IPS-20b (cell line): ENCODE measurements at regions not wholly inside any gene's neighbourhood (a gene's known extent, or its start where the extent isn't known, plus 50 kb on each side); places are given as distances from the start of the nearest gene placed in this dataset.
"Not testable (repeated sequence)": the region's sequence is repeated elsewhere in the genome, so short reads cannot be mapped to it uniquely, and the experiment has no call there.

ENCODE experiments used
- H3K27ac ChIP-seq: one replicate; pipeline ENCODE4 v1.5.1; 2013; ENCODE audit warnings: low read length
- H3K27me3 ChIP-seq: 2 replicates; pipeline ENCODE4 v1.6.1; 2013; ENCODE audit warnings: mild to moderate bottlenecking, low read length, inconsistent platforms; ENCODE audit not compliant: insufficient read depth
- H3K36me3 ChIP-seq: 2 replicates; pipeline ENCODE4 v1.6.1; 2013; ENCODE audit warnings: low read depth, mild to moderate bottlenecking, inconsistent platforms, low read length, moderate library complexity; ENCODE audit not compliant: insufficient read depth
- H3K4me1 ChIP-seq: 2 replicates; pipeline ENCODE4 v1.6.1; 2013; ENCODE audit warnings: mild to moderate bottlenecking, control low read depth, inconsistent platforms, low read length, moderate library complexity; ENCODE audit not compliant: insufficient read depth
- H3K4me3 ChIP-seq: 2 replicates; pipeline ENCODE4 v1.5.1; 2013; ENCODE audit warnings: mild to moderate bottlenecking, low read length, inconsistent platforms
- H3K9ac ChIP-seq: 2 replicates; pipeline ENCODE4 v1.6.1; 2013; ENCODE audit warnings: low read depth, mild to moderate bottlenecking, inconsistent platforms, low read length, moderate library complexity
- H3K9me3 ChIP-seq: 2 replicates; pipeline ENCODE4 v1.6.1; 2013; ENCODE audit warnings: mild to moderate bottlenecking, low read depth, low read length, inconsistent platforms; ENCODE audit not compliant: insufficient read depth

GRCh38 chr21:28690196-28690595 is 302.5 kb downstream of the LTN1 start:
- H3K9me3 ChIP-seq = no peaks in the 10 kb centered on the region
- H3K27me3 ChIP-seq = no peaks in the 10 kb centered on the region
- H3K36me3 ChIP-seq = no peaks in the 10 kb centered on the region
- no peaks in the 10 kb centered on the region for H3K4me1 ChIP-seq
- no peak overlapping the region for H3K27ac ChIP-seq
- no peak overlapping the region for H3K9ac ChIP-seq
- H3K4me3 ChIP-seq = no peak overlapping the region

GRCh38 chr21:28688381-28688780 is 304.3 kb downstream of the LTN1 start:
- no peak overlapping the region for H3K27ac ChIP-seq
- H3K27me3 ChIP-seq = no peaks in the 10 kb centered on the region

GRCh38 chr21:28687586-28687985 is 305.1 kb downstream of the LTN1 start:
- Histone ChIP-seq H3K36me3 (no peaks in the 10 kb centered on the region), H3K27me3 (no peaks in the 10 kb centered on the region), H3K9ac (no peak overlapping the region), H3K27ac (no peak overlapping the region), H3K9me3 (no peaks in the 10 kb centered on the region), H3K4me1 (no peaks in the 10 kb centered on the region), H3K4me3 (no peak overlapping the region)

More at GRCh38 chr21:28688381-28688780, 304.3 kb downstream of the LTN1 start:
- Histone ChIP-seq H3K4me1 (no peaks in the 10 kb centered on the region), H3K36me3 (no peaks in the 10 kb centered on the region), H3K4me3 (no peak overlapping the region), H3K9me3 (no peaks in the 10 kb centered on the region), H3K9ac (no peak overlapping the region)

- H3K27ac ChIP-seq = no peak overlapping the region
- no peaks in the 10 kb centered on the region for H3K4me1 ChIP-seq
- no peaks in the 10 kb centered on the region for H3K9me3 ChIP-seq
- no peaks in the 10 kb centered on the region for H3K27me3 ChIP-seq
- H3K9ac ChIP-seq = no peak overlapping the region
- no peaks in the 10 kb centered on the region for H3K36me3 ChIP-seq
- H3K4me3 ChIP-seq = no peak overlapping the region
Measured at GRCh38 chr21:28683982-28684752, 308.5 kb downstream of the LTN1 start.

GRCh38 chr21:28682884-28683283 is 309.8 kb downstream of the LTN1 start:
- not testable (repeated sequence) for H3K4me1 ChIP-seq, H3K36me3 ChIP-seq, H3K4me3 ChIP-seq

GRCh38 chr21:28677096-28677495 is 315.6 kb downstream of the LTN1 start:
- not testable (repeated sequence) for H3K36me3 ChIP-seq, H3K9ac ChIP-seq, H3K9me3 ChIP-seq, H3K27me3 ChIP-seq, H3K27ac ChIP-seq, H3K4me3 ChIP-seq, H3K4me1 ChIP-seq

More at GRCh38 chr21:28682884-28683283, 309.8 kb downstream of the LTN1 start:
- not testable (repeated sequence) for H3K27ac ChIP-seq, H3K27me3 ChIP-seq, H3K9ac ChIP-seq, H3K9me3 ChIP-seq

GRCh38 chr21:28675331-28676041 is 317.2 kb downstream of the LTN1 start:
- H3K27me3 ChIP-seq = no peaks in the 10 kb centered on the region
- peaks cover 8% of the 10 kb centered on the region for H3K9me3 ChIP-seq
- no peak overlapping the region for H3K27ac ChIP-seq
- no peaks in the 10 kb centered on the region for H3K4me1 ChIP-seq
- H3K4me3 ChIP-seq = no peak overlapping the region
- H3K9ac ChIP-seq = no peak overlapping the region
- no peaks in the 10 kb centered on the region for H3K36me3 ChIP-seq

GRCh38 chr21:28674763-28675162 is 317.9 kb downstream of the LTN1 start:
- H3K27me3 ChIP-seq = no peaks in the 10 kb centered on the region
- H3K4me3 ChIP-seq = no peak overlapping the region
- no peak overlapping the region for H3K27ac ChIP-seq
- peaks cover 8% of the 10 kb centered on the region for H3K9me3 ChIP-seq
- no peak overlapping the region for H3K9ac ChIP-seq
- H3K4me1 ChIP-seq = no peaks in the 10 kb centered on the region
- H3K36me3 ChIP-seq = no peaks in the 10 kb centered on the region

GRCh38 chr21:28671549-28672195 is 321.0 kb downstream of the LTN1 start:
- Histone ChIP-seq H3K4me1 (no peaks in the 10 kb centered on the region), H3K36me3 (no peaks in the 10 kb centered on the region), H3K4me3 (no peak overlapping the region), H3K27me3 (no peaks in the 10 kb centered on the region), H3K27ac (no peak overlapping the region), H3K9ac (no peak overlapping the region), H3K9me3 (peaks cover 3% of the 10 kb centered on the region; the same call in 1 of the 2 replicates)

GRCh38 chr21:28669971-28670653 is 322.6 kb downstream of the LTN1 start:
- H3K9ac ChIP-seq = no peak overlapping the region
- H3K36me3 ChIP-seq = no peaks in the 10 kb centered on the region
- no peaks in the 10 kb centered on the region for H3K4me1 ChIP-seq
- H3K27me3 ChIP-seq = no peaks in the 10 kb centered on the region
- H3K9me3 ChIP-seq = no peaks in the 10 kb centered on the region; the same call in 1 of the 2 replicates
- no peak overlapping the region for H3K4me3 ChIP-seq
- H3K27ac ChIP-seq = no peak overlapping the region

- no peaks in the 10 kb centered on the region for H3K27me3 ChIP-seq
- no peak overlapping the region for H3K27ac ChIP-seq
- no peaks in the 10 kb centered on the region; the same call in 1 of the 2 replicates for H3K9me3 ChIP-seq
- H3K36me3 ChIP-seq = no peaks in the 10 kb centered on the region
- no peak overlapping the region for H3K4me3 ChIP-seq
- H3K4me1 ChIP-seq = no peaks in the 10 kb centered on the region
- H3K9ac ChIP-seq = no peak overlapping the region
Measured at GRCh38 chr21:28669321-28669720, 323.4 kb downstream of the LTN1 start.
